ENCODE measurements at regions not wholly inside any gene's neighbourhood (a gene's known extent, or its start where the extent isn't known, plus 50 kb on each side); places are given as distances from the start of the nearest gene placed in this dataset.

- TF ChIP-seq CTCF (IDR thresholded peaks at IDR 0.05) = no peak
- no peak for TF ChIP-seq POLR2A (IDR thresholded peaks at IDR 0.05)
These were observed 1322.2 kb downstream of the PCDH9 start for GRCh38 chr13:65907666-65908525.
